H1 (cell line): ENCODE measurements at regions not wholly inside any gene's neighbourhood (a gene's known extent, or its start where the extent isn't known, plus 50 kb on each side); places are given as distances from the start of the nearest gene placed in this dataset.

Source experiments
- CTCF ChIA-PET: fragments of 300-600 bp; sonication (Branson Sonifier 250); formaldehyde crosslinking; loops from one replicate; lab custom pipeline; 2021; ENCODE audit not compliant: partially characterized antibody; lab: Charles Lee
- POLR2A ChIA-PET: fragments of 300-600 bp; sonication (Branson Sonifier 250); formaldehyde crosslinking; loops from one replicate; lab custom pipeline; 2021; ENCODE audit warnings: inconsistent platforms; ENCODE audit not compliant: partially characterized antibody; lab: Charles Lee
- DNase-seq, 2 experiments: peaks; one replicate each; pipeline versions ENCODE4 v3.0.0 to v3.0.0-alpha.2; 2010 to 2022; ENCODE audit warnings: low spot score in 2 of 2, low read depth in 1 of 2, mixed read lengths in 1 of 2
- FAIRE-seq: peaks from 2 replicates; lab custom pipeline; 2011; peaks lifted over from hg19 to GRCh38; lab: Jason Lieb, UNC
- H2AFZ ChIP-seq: 2 replicates; pipeline ENCODE4 v1.8.1; 2012; ENCODE audit warnings: low read length, inconsistent platforms
- H2AK5ac ChIP-seq: 2 replicates; pipeline ENCODE4 v1.6.1; 2013; ENCODE audit warnings: low read depth, low read length
- H2BK120ac ChIP-seq: replicated peaks from 2 replicates; pipeline ENCODE3; 2013; ENCODE audit warnings: low read depth, low read length, inconsistent platforms
- H2BK12ac ChIP-seq: 2 replicates; pipeline ENCODE4 v1.6.1; 2013; ENCODE audit warnings: low read depth, low read length
- H2BK15ac ChIP-seq: 2 replicates; pipeline ENCODE4 v1.6.1; 2013; ENCODE audit warnings: low read length
- H2BK20ac ChIP-seq: 2 replicates; pipeline ENCODE4 v1.6.1; 2013; ENCODE audit warnings: low read length
- H2BK5ac ChIP-seq: 2 replicates; pipeline ENCODE4 v1.6.1; 2013; ENCODE audit warnings: low read depth, low read length
- H3K14ac ChIP-seq: 2 replicates; pipeline ENCODE4 v1.6.1; 2013; ENCODE audit warnings: inconsistent platforms; ENCODE audit not compliant: insufficient read length
- H3K18ac ChIP-seq: 2 replicates; pipeline ENCODE4 v1.6.1; 2013; ENCODE audit warnings: low read length; ENCODE audit errors: extremely low read depth
- H3K23ac ChIP-seq: 2 replicates; pipeline ENCODE4 v1.6.1; 2013; ENCODE audit warnings: inconsistent platforms; ENCODE audit not compliant: insufficient read length
- H3K23me2 ChIP-seq: 2 replicates; pipeline ENCODE4 v1.6.1; 2013; ENCODE audit warnings: low read depth, low read length
- H3K27ac ChIP-seq: 2 replicates; pipeline ENCODE4 v1.6.1; 2011; ENCODE audit warnings: low read depth, low read length, inconsistent platforms
- H3K27me3 ChIP-seq, 4 experiments: replicated peaks in 1 of 4; 1 replicate in 1 of 4; 2 replicates in 3 of 4; pipeline versions ENCODE4 v1.6.1 to v1.8.1; 2011 to 2013; ENCODE audit warnings: low read length in 3 of 4, mild to moderate bottlenecking in 3 of 4, inconsistent platforms in 2 of 4, mixed read lengths in 2 of 4, moderate library complexity in 1 of 4; ENCODE audit not compliant: control insufficient read depth in 3 of 4, insufficient read depth in 3 of 4; ENCODE audit errors: extremely low read depth in 1 of 4
- H3K36me3 ChIP-seq, 4 experiments: 2 replicates each; pipeline versions ENCODE4 v1.6.1 to v1.8.1; 2011 to 2013; ENCODE audit warnings: mild to moderate bottlenecking in 4 of 4, low read length in 3 of 4, moderate library complexity in 2 of 4, control low read depth in 1 of 4, inconsistent platforms in 1 of 4; ENCODE audit not compliant: insufficient read depth in 4 of 4, control insufficient read depth in 2 of 4
- H3K4ac ChIP-seq: replicated peaks from 2 replicates; pipeline ENCODE3; 2013; ENCODE audit warnings: low read length, low read depth, mixed read lengths, inconsistent platforms; ENCODE audit not compliant: insufficient read length
- H3K4me1 ChIP-seq, 4 experiments: replicated peaks in 1 of 4; 1 replicate in 1 of 4; 2 replicates in 3 of 4; pipeline versions ENCODE4 v1.6.1 to v1.8.1; 2011 to 2013; ENCODE audit warnings: low read length in 3 of 4, inconsistent platforms in 2 of 4, mixed read lengths in 1 of 4; ENCODE audit not compliant: insufficient read depth in 4 of 4, control insufficient read depth in 3 of 4
- H3K4me2 ChIP-seq, 2 experiments: 2 replicates each; pipeline versions ENCODE4 v1.6.1 to v1.8.1; 2011 to 2013; ENCODE audit warnings: low read depth in 2 of 2, low read length in 2 of 2, control low read depth in 1 of 2, inconsistent platforms in 1 of 2, mild to moderate bottlenecking in 1 of 2; ENCODE audit not compliant: insufficient read depth in 1 of 2
- H3K4me3 ChIP-seq, 4 experiments: fragments of 200-600, 300-600 bp in 1 of 4; sonication (generic), shearing (Covaris generic), sonication (Bioruptor Twin) in 1 of 4; 2 replicates each; pipeline versions ENCODE4 v1.5.1 to v1.8.1; 2011 to 2016; ENCODE audit warnings: low read length in 4 of 4, low read depth in 3 of 4, control low read depth in 2 of 4, inconsistent platforms in 2 of 4, mild to moderate bottlenecking in 2 of 4, mixed read lengths in 1 of 4, moderate library complexity in 1 of 4; ENCODE audit not compliant: insufficient read depth in 2 of 4; ENCODE audit errors: extremely low read depth in 1 of 4
- H3K56ac ChIP-seq: replicated peaks from 2 replicates; pipeline ENCODE3; 2013; ENCODE audit warnings: low read depth, mild to moderate bottlenecking, mixed read lengths, low read length, inconsistent platforms; ENCODE audit not compliant: insufficient read length
- H3K79me1 ChIP-seq: 2 replicates; pipeline ENCODE4 v1.6.1; 2013; ENCODE audit warnings: low read depth, low read length, control low read depth
- H3K79me2 ChIP-seq, 2 experiments: 2 replicates each; pipeline versions ENCODE4 v1.6.1 to v1.8.1; 2012 to 2013; ENCODE audit warnings: low read length in 2 of 2, mild to moderate bottlenecking in 2 of 2, inconsistent platforms in 1 of 2; ENCODE audit not compliant: insufficient read depth in 2 of 2, control insufficient read depth in 1 of 2
- H3K9ac ChIP-seq, 4 experiments: replicated peaks in 1 of 4; 1 replicate in 1 of 4; 2 replicates in 3 of 4; pipeline versions ENCODE4 v1.6.1 to v1.8.1; 2011 to 2013; ENCODE audit warnings: low read depth in 3 of 4, low read length in 3 of 4, control low read depth in 2 of 4, mild to moderate bottlenecking in 2 of 4, moderate library complexity in 2 of 4, inconsistent platforms in 1 of 4; ENCODE audit errors: extremely low read depth in 1 of 4
- H3K9me3 ChIP-seq, 2 experiments: 2 replicates each; pipeline versions ENCODE4 v1.6.1 to v1.8.1; 2012 to 2013; ENCODE audit warnings: mild to moderate bottlenecking in 2 of 2, moderate library complexity in 2 of 2, control low read depth in 1 of 2, inconsistent platforms in 1 of 2, low read depth in 1 of 2, low read length in 1 of 2, mixed read lengths in 1 of 2; ENCODE audit not compliant: insufficient read depth in 2 of 2
- H4K20me1 ChIP-seq, 2 experiments: replicated peaks in 1 of 2; 2 replicates each; pipeline versions ENCODE3 to v1.8.1; 2011 to 2013; ENCODE audit warnings: inconsistent platforms in 2 of 2, low read length in 2 of 2, mild to moderate bottlenecking in 1 of 2; ENCODE audit not compliant: insufficient read depth in 2 of 2, control insufficient read depth in 1 of 2
- H4K5ac ChIP-seq: 2 replicates; pipeline ENCODE4 v1.6.1; 2013; ENCODE audit warnings: low read length, low read depth, mixed read lengths, inconsistent platforms; ENCODE audit not compliant: insufficient read length
- H4K8ac ChIP-seq: 2 replicates; pipeline ENCODE4 v1.8.0; 2013; ENCODE audit warnings: mild to moderate bottlenecking, moderate library complexity, low read length, inconsistent platforms; ENCODE audit not compliant: insufficient read depth; ENCODE audit errors: extremely low read depth
- H4K91ac ChIP-seq: replicated peaks from 2 replicates; pipeline ENCODE3; 2013; ENCODE audit warnings: low read length, mixed read lengths, inconsistent platforms; ENCODE audit not compliant: insufficient read length
- KDM4A ChIP-seq: IDR thresholded peaks from one replicate; pipeline ENCODE4 v1.7.1; 2012; ENCODE audit warnings: low read depth, mild to moderate bottlenecking, moderate library complexity, low read length, inconsistent platforms; ENCODE audit not compliant: severe bottlenecking
- WGBS, 2 experiments: shearing (Covaris generic) in 1 of 2; methylation state at CpG; one replicate each; pipeline versions ENCODE4 v1.1.6 to v1.1.7; 2013 to 2015; ENCODE audit warnings: low lambda C conversion rate in 2 of 2, mixed read lengths in 2 of 2, inconsistent platforms in 1 of 2, low coverage in 1 of 2, missing lambda C conversion rate in 1 of 2; ENCODE audit not compliant: insufficient replicate concordance in 2 of 2, insufficient coverage in 1 of 2, insufficient read length in 1 of 2; ENCODE audit errors: extremely low coverage in 1 of 2, missing lambda C conversion rate in 1 of 2; 5-methylcytosine and 5-hydroxymethylcytosine counted together

- no peak overlapping the region for H2AFZ ChIP-seq
- no peak overlapping the region for H3K27ac ChIP-seq
- no peak overlapping the region for H2AK5ac ChIP-seq
Measured at GRCh38 chr18:22667156-22667555, 249.4 kb upstream of the CTAGE1 start.

More at GRCh38 chr18:22667156-22667555, 249.4 kb upstream of the CTAGE1 start:
- no peaks in the 10 kb centered on the region for H3K79me2 ChIP-seq
- no peak overlapping the region for H3K4ac ChIP-seq
- H2BK15ac ChIP-seq, result no peak overlapping the region
- no peaks in the 10 kb centered on the region for H3K79me1 ChIP-seq
- no peaks in the 10 kb centered on the region for H3K27me3 ChIP-seq
- H3K4me3 ChIP-seq, result no peak overlapping the region
- no peak overlapping the region for H2BK20ac ChIP-seq
- CTCF ChIA-PET, result no interaction called here
- H3K36me3 ChIP-seq, result no peaks in the 10 kb centered on the region
- H2BK12ac ChIP-seq, result no peak overlapping the region
- no peak overlapping the region for H3K18ac ChIP-seq
- H3K23ac ChIP-seq, result no peak overlapping the region
- no peak overlapping the region for H3K9ac ChIP-seq
- WGBS, 2 experiments, result 87% methylated on average over 4 of the region's 4 CpGs; no CpG with 5 or more reads in 1 of the 2 experiments
- no peak overlapping the region for H2BK120ac ChIP-seq
- H2BK5ac ChIP-seq, result no peak overlapping the region
- POLR2A ChIA-PET, result no interaction called here
- peaks cover 3 to 15% of the 10 kb centered on the region in 2 experiments; a peak in 1 of 4 replicates for H3K9me3 ChIP-seq
- TF ChIP-seq KDM4A, result no peak
- TF ChIP-seq, all 59 proteins: peak for 0
- DNase-seq (no peak), FAIRE-seq (no peak)
- no peaks in the 10 kb centered on the region for H4K20me1 ChIP-seq
- H4K91ac ChIP-seq, result no peak overlapping the region
- no peak overlapping the region for H3K56ac ChIP-seq
- no peak overlapping the region for H4K5ac ChIP-seq
- no peaks in the 10 kb centered on the region for H3K23me2 ChIP-seq
- no peaks in the 10 kb centered on the region for H3K4me1 ChIP-seq
- H3K4me2 ChIP-seq, result no peak overlapping the region
- H3K14ac ChIP-seq, result no peak overlapping the region
- H4K8ac ChIP-seq, result no peak overlapping the region
